HTR-8/SVneo (cell line): ENCODE measurements at regions not wholly inside any gene's neighbourhood (a gene's known extent, or its start where the extent isn't known, plus 50 kb on each side); places are given as distances from the start of the nearest gene placed in this dataset.
A peak's percentile ranks its signal among the peaks of the same experiment; 100 is the strongest.

Source experiments
- DNase-seq: peaks from one replicate; pipeline ENCODE4 v3.0.0; 2011; ENCODE audit warnings: low spot score, mixed read lengths; ENCODE audit not compliant: insufficient read length
- FAIRE-seq: peaks from 2 replicates; lab custom pipeline; 2011; peaks lifted over from hg19 to GRCh38; lab: Jason Lieb, UNC

GRCh38 chr6:87870556-87870955 is 168.5 kb upstream of the AKIRIN2 start:
- FAIRE-seq (no peak), DNase-seq (no peak)

DNA sequence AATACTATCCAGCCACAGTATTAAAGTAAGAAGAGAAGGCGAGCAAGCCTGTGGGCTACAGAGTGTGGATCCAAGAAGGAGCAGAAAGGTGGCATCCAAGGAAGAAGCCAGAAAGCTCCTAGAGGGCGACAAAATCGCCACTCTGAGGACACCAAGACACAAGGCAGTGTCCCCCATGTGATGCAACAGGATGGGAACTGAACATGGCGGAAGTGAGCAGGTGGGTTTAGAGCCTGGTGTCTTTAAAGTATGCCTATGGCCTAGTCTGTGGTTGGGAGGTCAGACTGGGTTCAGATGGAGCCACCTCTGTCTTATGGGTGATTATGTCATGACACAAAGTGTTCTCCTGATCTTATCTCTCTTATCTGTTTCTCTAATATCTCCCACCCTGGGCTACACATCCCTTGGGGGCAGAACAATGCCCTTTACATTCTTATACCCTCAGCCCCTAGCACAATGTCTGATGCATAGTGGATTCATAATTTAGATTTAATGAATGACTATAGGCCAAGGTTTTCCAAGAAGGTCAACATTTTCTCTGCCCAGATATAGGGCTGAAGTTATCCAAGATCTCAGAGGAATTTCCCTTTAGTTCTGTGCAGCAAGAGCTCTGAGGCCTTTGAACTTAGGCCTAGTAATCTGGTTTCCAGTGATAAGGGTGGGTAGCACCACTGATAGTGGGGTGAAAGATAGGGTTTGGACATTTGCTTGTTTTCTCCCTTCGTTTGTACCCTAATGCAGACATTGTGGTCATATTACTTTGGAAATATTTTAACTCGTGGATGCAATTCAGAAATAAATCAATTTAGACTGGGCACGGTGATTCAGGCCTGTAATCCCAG is 167.3 kb upstream of the AKIRIN2 start:
- DNase-seq, result no peak
- no peak for FAIRE-seq

DNA sequence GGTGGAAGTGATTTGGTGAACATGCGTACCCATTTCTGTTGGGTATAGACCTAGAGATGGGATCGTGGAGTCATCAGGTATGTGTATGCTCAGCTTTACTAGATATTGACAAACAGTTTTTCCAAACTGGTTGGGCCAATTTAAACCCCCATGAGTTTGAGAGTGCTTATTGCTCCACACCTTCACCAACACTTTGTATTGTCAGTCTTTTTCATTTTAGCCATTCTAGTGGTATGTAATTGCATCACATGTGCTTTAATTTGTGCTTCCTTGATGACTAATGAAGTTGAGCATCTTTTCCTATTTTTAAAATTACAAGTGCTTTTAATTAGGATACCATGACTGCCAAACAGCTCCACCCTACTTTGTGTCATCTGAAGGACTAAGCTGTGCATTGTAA is 158.9 kb upstream of the AKIRIN2 start:
- no peak for DNase-seq
- no peak for FAIRE-seq

DNA sequence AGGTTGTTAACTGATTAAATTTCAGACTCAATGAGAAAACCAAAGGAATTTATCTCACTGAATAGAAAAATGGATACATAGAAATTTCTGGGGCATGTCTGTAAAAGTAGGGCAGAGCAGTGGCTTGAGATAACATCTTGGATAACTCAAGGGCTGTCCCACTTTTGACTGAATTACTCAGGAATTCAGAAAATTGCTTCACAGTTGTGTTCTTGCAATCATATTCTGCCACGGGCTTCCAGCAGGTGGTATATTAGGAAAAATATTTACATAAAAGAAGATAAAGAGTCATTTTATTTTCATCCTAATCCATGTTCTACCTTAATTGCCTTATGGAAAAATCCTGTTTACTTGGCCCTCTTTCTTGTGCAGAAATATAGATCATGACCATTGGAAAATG is 156.4 kb upstream of the AKIRIN2 start:
- no peak for DNase-seq
- FAIRE-seq, result no peak

- DNase-seq (no peak), FAIRE-seq (peak; percentile 46)
Observed at GRCh38 chr6:87851674-87852299, 149.8 kb upstream of the AKIRIN2 start.

DNA sequence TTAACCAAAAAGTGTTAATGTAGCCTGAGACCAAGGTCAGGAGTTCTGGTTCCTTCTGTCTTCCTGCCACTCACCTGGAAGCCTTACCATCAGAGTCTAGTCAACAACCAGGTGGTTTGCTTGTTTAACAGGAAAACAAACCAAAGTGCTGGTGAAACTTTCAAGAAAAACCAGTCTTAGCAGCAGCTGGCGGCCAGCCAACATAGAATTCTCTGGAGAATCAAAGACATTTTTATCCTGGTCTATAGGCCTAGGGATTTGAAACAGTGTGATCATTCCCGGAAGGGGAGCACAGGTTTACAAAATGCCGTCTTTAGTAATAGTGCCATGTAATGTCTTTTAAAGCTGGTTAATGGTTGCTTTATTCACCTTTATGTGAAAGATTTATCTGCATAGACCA is 146.6 kb upstream of the AKIRIN2 start:
- no peak for DNase-seq
- FAIRE-seq, result no peak

- FAIRE-seq (no peak), DNase-seq (no peak)
Observed at GRCh38 chr6:87847830-87848210, 145.8 kb upstream of the AKIRIN2 start.

GRCh38 chr6:87847135-87847829 is 145.2 kb upstream of the AKIRIN2 start:
- DNase-seq (no peak), FAIRE-seq (no peak)

GRCh38 chr6:87846434-87846833 is 144.4 kb upstream of the AKIRIN2 start:
- FAIRE-seq (no peak), DNase-seq (no peak)

DNA sequence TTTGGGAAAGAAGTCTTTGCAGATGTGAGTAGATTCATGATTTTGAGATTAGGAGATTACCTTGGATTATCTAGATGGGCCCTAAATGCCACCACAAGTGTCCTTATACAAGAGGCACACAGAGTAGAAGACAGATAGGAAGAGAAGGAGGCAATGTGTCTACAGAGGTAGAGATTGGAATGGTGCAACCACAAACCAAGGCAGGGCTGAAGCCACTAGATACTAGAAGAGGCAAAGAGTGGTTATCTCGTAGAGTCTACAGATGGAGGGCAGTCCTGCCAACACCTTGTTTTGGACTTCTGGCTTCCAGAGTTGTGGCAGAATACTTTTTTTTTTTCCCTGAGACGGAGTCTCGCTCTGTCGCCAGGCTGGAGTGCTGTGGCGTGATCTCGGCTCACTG is 138.3 kb upstream of the AKIRIN2 start:
- DNase-seq (no peak), FAIRE-seq (no peak)

DNA sequence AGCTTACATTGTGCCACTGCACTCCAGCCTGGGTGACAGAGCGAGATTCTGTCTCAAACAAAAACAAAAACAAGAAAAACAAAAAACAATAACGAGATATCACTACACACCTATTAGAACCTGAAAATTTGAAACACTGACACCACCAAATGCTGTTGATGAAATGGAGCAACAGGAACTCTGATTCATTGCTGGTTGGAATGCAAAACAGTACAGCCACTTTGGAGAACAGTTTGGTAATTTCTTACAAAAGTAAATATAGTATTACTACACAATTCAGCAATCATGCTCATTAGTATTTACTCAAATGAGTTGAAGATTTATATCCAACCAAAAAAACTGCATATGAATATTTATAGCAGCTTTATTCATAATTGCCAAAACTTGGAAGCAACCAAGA is 135.8 kb upstream of the AKIRIN2 start:
- DNase-seq (no peak), FAIRE-seq (no peak)

DNA sequence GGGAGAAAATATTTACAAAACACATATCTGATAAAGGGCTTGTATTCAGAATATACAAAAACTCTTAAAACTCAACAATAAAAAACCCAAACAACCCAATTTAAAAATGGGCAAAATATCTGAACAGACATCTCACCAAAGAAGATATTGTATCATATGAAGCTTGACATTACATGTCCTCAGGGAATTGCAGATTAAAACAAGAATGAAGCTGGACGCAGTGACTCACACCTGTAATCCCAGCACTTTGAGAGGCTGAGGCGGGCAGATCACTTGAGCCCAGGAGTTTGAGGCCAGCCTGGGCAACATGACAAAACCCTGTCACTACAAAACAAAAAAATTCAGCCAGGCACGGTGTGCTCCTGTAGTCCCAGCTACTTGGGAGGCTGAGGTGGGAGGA is 135.4 kb upstream of the AKIRIN2 start:
- no peak for FAIRE-seq

GRCh38 chr6:87832025-87832825 is 130.2 kb upstream of the AKIRIN2 start:
- no peak for FAIRE-seq
- DNase-seq, result peak; percentile 13

More for the DNA sequence above, 135.4 kb upstream of the AKIRIN2 start:
- DNase-seq, result no peak

- FAIRE-seq (no peak), DNase-seq (no peak)
Observed at GRCh38 chr6:87830907-87831306, 128.9 kb upstream of the AKIRIN2 start.

- no peak for FAIRE-seq
Observed at GRCh38 chr6:87829622-87830121, 127.6 kb upstream of the AKIRIN2 start.

DNA sequence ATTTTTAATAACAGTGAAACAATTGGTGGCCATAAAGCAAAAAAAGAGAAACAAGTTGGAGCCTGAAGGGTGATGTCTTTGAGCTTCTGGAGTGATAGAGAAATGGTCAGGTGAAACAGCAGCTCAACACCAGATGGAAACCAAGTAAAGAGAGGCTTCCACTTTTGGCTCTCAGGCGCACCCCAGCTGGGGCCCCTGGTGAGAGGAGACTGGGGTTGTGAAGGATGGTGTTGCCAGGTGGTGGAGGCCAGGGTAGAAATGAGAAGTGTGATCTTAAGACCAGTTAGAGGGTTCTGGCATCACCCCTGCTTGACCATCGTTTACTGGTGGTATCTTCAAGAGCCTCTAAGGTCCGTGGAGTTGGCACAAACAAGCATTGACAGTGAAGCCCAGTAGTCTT is 126.0 kb upstream of the AKIRIN2 start:
- FAIRE-seq, result no peak
- no peak for DNase-seq

More at GRCh38 chr6:87829622-87830121, 127.6 kb upstream of the AKIRIN2 start:
- no peak for DNase-seq

- FAIRE-seq (no peak), DNase-seq (no peak)
Observed at GRCh38 chr6:87827346-87827745, 125.3 kb upstream of the AKIRIN2 start.

- FAIRE-seq (no peak), DNase-seq (no peak)
Observed at GRCh38 chr6:87826424-87826823, 124.4 kb upstream of the AKIRIN2 start.

GRCh38 chr6:87825821-87826221 is 123.8 kb upstream of the AKIRIN2 start:
- FAIRE-seq (no peak), DNase-seq (no peak)

DNA sequence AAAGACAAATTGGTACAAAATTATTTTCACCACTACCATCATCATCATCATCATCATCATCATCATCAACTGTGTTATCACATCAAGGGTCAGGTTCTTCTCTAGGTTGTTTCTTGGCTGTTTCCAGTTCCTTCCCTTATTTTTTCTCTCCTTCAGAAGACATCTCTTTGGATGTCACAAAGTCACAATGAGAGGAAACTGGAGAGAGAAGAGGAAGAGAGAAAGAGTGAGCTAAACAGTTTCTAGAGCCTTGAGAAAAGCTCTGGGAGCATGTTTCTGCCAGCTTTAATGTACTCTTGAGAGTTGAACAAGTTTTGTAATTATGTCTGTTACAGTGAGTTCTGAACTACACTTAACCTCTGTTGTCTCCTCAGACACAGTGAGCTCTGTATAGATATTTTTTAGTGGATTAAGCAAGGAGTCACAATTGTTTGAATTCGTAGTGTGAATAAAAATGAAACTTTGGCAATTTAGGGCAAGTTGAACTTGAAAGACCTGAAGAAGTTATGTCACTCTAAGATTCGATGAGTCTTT is 123.0 kb upstream of the AKIRIN2 start:
- DNase-seq (no peak), FAIRE-seq (no peak)
